SK-N-SH (cell line): ENCODE measurements at regions not wholly inside any gene's neighbourhood (a gene's known extent, or its start where the extent isn't known, plus 50 kb on each side); places are given as distances from the start of the nearest gene placed in this dataset.
A peak's percentile ranks its signal among the peaks of the same experiment; 100 is the strongest.

ENCODE experiments used
- CTCF ChIA-PET: fragments of 300-600, 350-600 bp; formaldehyde crosslinking; extraction: SDS; loops from one replicate; lab custom pipeline; 2021; lab: Yijun Ruan, JAX
- POLR2A ChIA-PET: fragments of 350-600 bp; sonication (Branson Sonifier 250); formaldehyde crosslinking; extraction: SDS; loops from one replicate; lab custom pipeline; 2020; ENCODE audit warnings: antibody characterized with exemption, inconsistent platforms; lab: Yijun Ruan, JAX
- DNase-seq: peaks from one replicate; pipeline ENCODE4 v3.0.0; 2012
- H2AFZ ChIP-seq: fragments of 200-600 bp; sonication (generic); 2 replicates; pipeline ENCODE4 v1.8.1; 2016; ENCODE audit warnings: antibody characterized with exemption, mild to moderate bottlenecking, low read depth
- H3F3A ChIP-seq: fragments of 200-600 bp; sonication (generic); replicated peaks from 2 replicates; pipeline ENCODE3; 2016; ENCODE audit warnings: antibody characterized with exemption, mild to moderate bottlenecking; ENCODE audit not compliant: insufficient read depth
- H3K27ac ChIP-seq, 2 experiments: fragments of 200-500 bp in 1 of 2; fragments of 200-600 bp in 1 of 2; sonication (Bioruptor generic) in 1 of 2; sonication (generic), shearing (Covaris generic) in 1 of 2; 2 replicates each; pipeline versions ENCODE4 v1.5.1 to v1.6.1; 2014 to 2016; ENCODE audit warnings: low read depth in 2 of 2, inconsistent platforms in 1 of 2, low read length in 1 of 2, mild to moderate bottlenecking in 1 of 2, mixed read lengths in 1 of 2
- H3K27me3 ChIP-seq: fragments of 200-600 bp; sonication (generic), shearing (Covaris generic); 2 replicates; pipeline ENCODE4 v1.6.1; 2016; ENCODE audit warnings: mixed run types; ENCODE audit not compliant: insufficient read depth
- H3K36me3 ChIP-seq, 2 experiments: fragments of 200-500 bp in 1 of 2; fragments of 200-600 bp in 1 of 2; sonication (Bioruptor generic) in 1 of 2; sonication (generic) in 1 of 2; replicated peaks in 1 of 2; 2 replicates each; pipeline versions ENCODE3 to v1.5.1; 2014 to 2016; ENCODE audit warnings: low read length in 1 of 2, mild to moderate bottlenecking in 1 of 2; ENCODE audit not compliant: insufficient read depth in 2 of 2, control insufficient read depth in 1 of 2
- H3K4me1 ChIP-seq, 2 experiments: fragments of 200-500 bp in 1 of 2; fragments of 200-600 bp in 1 of 2; sonication (Bioruptor generic) in 1 of 2; sonication (generic), shearing (Covaris generic) in 1 of 2; 2 replicates each; pipeline versions ENCODE4 v1.5.1 to v1.6.1; 2014 to 2016; ENCODE audit warnings: low read depth in 1 of 2, low read length in 1 of 2, mixed run types in 1 of 2; ENCODE audit not compliant: insufficient read depth in 2 of 2, control insufficient read depth in 1 of 2
- H3K4me2 ChIP-seq: fragments of 200-600 bp; sonication (generic), shearing (Covaris generic); 2 replicates; pipeline ENCODE4 v1.6.1; 2017; ENCODE audit warnings: mixed run types
- H3K4me3 ChIP-seq, 2 experiments: fragments of 200-500 bp in 1 of 2; fragments of 200-600 bp in 1 of 2; sonication (Bioruptor generic) in 1 of 2; sonication (generic), shearing (Covaris generic) in 1 of 2; 2 replicates each; pipeline versions ENCODE4 v1.5.1 to v1.8.1; 2014 to 2016; ENCODE audit warnings: low read depth in 2 of 2, inconsistent platforms in 1 of 2, low read length in 1 of 2, mild to moderate bottlenecking in 1 of 2, mixed read lengths in 1 of 2, moderate library complexity in 1 of 2
- H3K79me2 ChIP-seq: fragments of 200-600 bp; sonication (generic); 2 replicates; pipeline ENCODE4 v1.8.1; 2017; ENCODE audit warnings: mild to moderate bottlenecking; ENCODE audit not compliant: insufficient read depth
- H3K9ac ChIP-seq: fragments of 200-600 bp; sonication (generic); 2 replicates; pipeline ENCODE4 v1.6.1; 2017; ENCODE audit warnings: mixed run types
- H3K9me2 ChIP-seq: fragments of 200-600 bp; sonication (generic); 2 replicates; pipeline ENCODE4 v1.6.1; 2017; ENCODE audit warnings: mixed run types
- H3K9me3 ChIP-seq: fragments of 200-600 bp; sonication (generic); 2 replicates; pipeline ENCODE4 v1.6.1; 2017; ENCODE audit warnings: mixed run types, mild to moderate bottlenecking, moderate library complexity
- H4K20me1 ChIP-seq: fragments of 200-600 bp; sonication (generic); 2 replicates; pipeline ENCODE4 v1.6.1; 2017; ENCODE audit warnings: mild to moderate bottlenecking, mixed run types; ENCODE audit not compliant: insufficient read depth
- ELF1 ChIP-seq: IDR thresholded peaks from 2 replicates; pipeline ENCODE4 v1.4.0; 2012
- EP300 ChIP-seq, 2 experiments: IDR thresholded peaks; 2 replicates each; pipeline versions ENCODE4 v1.4.0 to v1.6.1; 2012; ENCODE audit warnings: borderline replicate concordance in 1 of 2, low read depth in 1 of 2, low read length in 1 of 2
- EZH2phosphoT487 ChIP-seq: fragments of 200-600 bp; sonication (generic); IDR thresholded peaks from 2 replicates; pipeline ENCODE4 v1.6.1; 2017; ENCODE audit warnings: low read depth, mixed run types, mild to moderate bottlenecking, antibody characterized with exemption, moderate library complexity, borderline replicate concordance
- FOSL2 ChIP-seq: IDR thresholded peaks from 2 replicates; pipeline ENCODE4 v1.4.0; 2012; ENCODE audit warnings: low read depth, mild to moderate bottlenecking, moderate library complexity, borderline replicate concordance
- FOXM1 ChIP-seq: IDR thresholded peaks from 2 replicates; pipeline ENCODE4 v1.4.0; 2012; ENCODE audit warnings: low read depth, mild to moderate bottlenecking
- JUND ChIP-seq: IDR thresholded peaks from 2 replicates; pipeline ENCODE4 v1.4.0; 2012
- MXI1 ChIP-seq: IDR thresholded peaks from 2 replicates; pipeline ENCODE4 v1.6.1; 2012; ENCODE audit warnings: mild to moderate bottlenecking, low read depth, low read length, improper control_type of control experiment
- NFIC ChIP-seq: IDR thresholded peaks from 2 replicates; pipeline ENCODE4 v1.4.0; 2012; ENCODE audit warnings: borderline replicate concordance
- PBX3 ChIP-seq: IDR thresholded peaks from 2 replicates; pipeline ENCODE4; 2012
- RAD21 ChIP-seq: IDR thresholded peaks from 2 replicates; pipeline ENCODE4 v1.6.1; 2012; ENCODE audit warnings: mild to moderate bottlenecking, low read length
- RCOR1 ChIP-seq: fragments of 150-350 bp; IDR thresholded peaks from 2 replicates; pipeline ENCODE4 v1.6.1; 2017; ENCODE audit warnings: antibody characterized with exemption, low read length
- RFX5 ChIP-seq: IDR thresholded peaks from 2 replicates; pipeline ENCODE4 v1.6.1; 2012; ENCODE audit warnings: mild to moderate bottlenecking, improper control_type of control experiment, low read length
- RXRA ChIP-seq: IDR thresholded peaks from 2 replicates; pipeline ENCODE4 v1.4.0; 2012; ENCODE audit warnings: low read depth, mild to moderate bottlenecking, borderline replicate concordance
- SMC3 ChIP-seq: IDR thresholded peaks from 2 replicates; pipeline ENCODE4 v1.6.1; 2012; ENCODE audit warnings: low read depth, low read length, improper control_type of control experiment
- TCF12 ChIP-seq: IDR thresholded peaks from 2 replicates; pipeline ENCODE4 v1.4.0; 2012
- USF1 ChIP-seq: IDR thresholded peaks from 2 replicates; pipeline ENCODE4 v1.4.0; 2012; ENCODE audit warnings: low read depth, borderline replicate concordance
- ZBTB33 ChIP-seq: IDR thresholded peaks from 2 replicates; pipeline ENCODE4 v1.4.0; 2012; ENCODE audit warnings: low read depth, borderline replicate concordance
- WGBS: methylation state at CpG from one replicate; pipeline ENCODE4 v1.1.6; 2017; ENCODE audit warnings: low lambda C conversion rate; 5-methylcytosine and 5-hydroxymethylcytosine counted together
- TF ChIP-seq, protein P1 (sequence below): IDR thresholded peaks from 2 replicates; pipeline ENCODE4 v1.6.1; 2012; ENCODE audit warnings: mild to moderate bottlenecking, low read depth, low read length, moderate library complexity
- TF ChIP-seq, protein P2 (sequence below): fragments of 150-350 bp; IDR thresholded peaks from 2 replicates; pipeline ENCODE4 v1.6.1; 2016; ENCODE audit warnings: mild to moderate bottlenecking, low read depth, low read length

DNA sequence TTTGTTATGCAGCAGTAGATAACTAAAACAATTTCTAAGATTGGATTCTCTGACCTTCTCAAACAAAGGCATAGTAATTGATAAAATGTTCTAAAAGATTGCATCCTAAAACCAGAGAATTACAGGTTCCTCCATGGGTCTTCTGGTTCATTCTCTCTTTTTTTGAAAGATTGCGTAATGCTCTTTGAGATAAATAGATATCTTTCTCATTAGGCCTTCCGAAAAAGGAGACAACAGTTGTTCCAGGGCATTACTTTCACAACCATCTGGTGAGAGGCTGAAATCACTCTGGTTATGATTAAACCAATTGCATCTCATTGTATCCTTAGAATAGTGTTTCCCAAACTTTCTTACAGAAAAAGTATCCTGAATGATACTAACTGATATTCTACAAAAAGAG lies 174.7 kb upstream of the NREP start:
- no peaks in the 10 kb centered on the region for H3K9me3 ChIP-seq
- H3K9me2 ChIP-seq, result no peaks in the 10 kb centered on the region
- no peaks in the 10 kb centered on the region for H3K36me3 ChIP-seq
- H3K4me1 ChIP-seq, result peaks cover 0 to 44% of the 10 kb centered on the region in 2 experiments
- TF ChIP-seq EP300 (IDR thresholded peaks at IDR 0.05; ENCODE audit: borderline replicate concordance in 1 of 2, low read depth in 1 of 2, low read length in 1 of 2) (no peak), MXI1 (no peak), RFX5 (no peak)
- TF ChIP-seq, protein P1, sequence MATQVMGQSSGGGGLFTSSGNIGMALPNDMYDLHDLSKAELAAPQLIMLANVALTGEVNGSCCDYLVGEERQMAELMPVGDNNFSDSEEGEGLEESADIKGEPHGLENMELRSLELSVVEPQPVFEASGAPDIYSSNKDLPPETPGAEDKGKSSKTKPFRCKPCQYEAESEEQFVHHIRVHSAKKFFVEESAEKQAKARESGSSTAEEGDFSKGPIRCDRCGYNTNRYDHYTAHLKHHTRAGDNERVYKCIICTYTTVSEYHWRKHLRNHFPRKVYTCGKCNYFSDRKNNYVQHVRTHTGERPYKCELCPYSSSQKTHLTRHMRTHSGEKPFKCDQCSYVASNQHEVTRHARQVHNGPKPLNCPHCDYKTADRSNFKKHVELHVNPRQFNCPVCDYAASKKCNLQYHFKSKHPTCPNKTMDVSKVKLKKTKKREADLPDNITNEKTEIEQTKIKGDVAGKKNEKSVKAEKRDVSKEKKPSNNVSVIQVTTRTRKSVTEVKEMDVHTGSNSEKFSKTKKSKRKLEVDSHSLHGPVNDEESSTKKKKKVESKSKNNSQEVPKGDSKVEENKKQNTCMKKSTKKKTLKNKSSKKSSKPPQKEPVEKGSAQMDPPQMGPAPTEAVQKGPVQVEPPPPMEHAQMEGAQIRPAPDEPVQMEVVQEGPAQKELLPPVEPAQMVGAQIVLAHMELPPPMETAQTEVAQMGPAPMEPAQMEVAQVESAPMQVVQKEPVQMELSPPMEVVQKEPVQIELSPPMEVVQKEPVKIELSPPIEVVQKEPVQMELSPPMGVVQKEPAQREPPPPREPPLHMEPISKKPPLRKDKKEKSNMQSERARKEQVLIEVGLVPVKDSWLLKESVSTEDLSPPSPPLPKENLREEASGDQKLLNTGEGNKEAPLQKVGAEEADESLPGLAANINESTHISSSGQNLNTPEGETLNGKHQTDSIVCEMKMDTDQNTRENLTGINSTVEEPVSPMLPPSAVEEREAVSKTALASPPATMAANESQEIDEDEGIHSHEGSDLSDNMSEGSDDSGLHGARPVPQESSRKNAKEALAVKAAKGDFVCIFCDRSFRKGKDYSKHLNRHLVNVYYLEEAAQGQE, result no peak
- H3K9ac ChIP-seq, result peak overlapping the region; percentile 64; the same call in 1 of the 2 replicates
- no peaks in the 10 kb centered on the region for H3K79me2 ChIP-seq
- peak overlapping the region; percentile 8; the same call in 1 of the 2 replicates for H3K4me2 ChIP-seq
- whole genome bisulfite sequencing, result 84% methylated on average over 2 of the region's 2 CpGs
- no peaks in the 10 kb centered on the region for H4K20me1 ChIP-seq
- ChIA-PET CTCF (no interaction called here), POLR2A (no interaction called here)
- no peak for DNase-seq
- H2AFZ ChIP-seq, result no peak overlapping the region
- H3K27me3 ChIP-seq, result no peaks in the 10 kb centered on the region
- H3F3A ChIP-seq, result peaks cover 55% of the 10 kb centered on the region
- peak overlapping the region; percentile 87 to 99 for H3K27ac ChIP-seq
- H3K4me3 ChIP-seq, result no peak overlapping the region

DNA sequence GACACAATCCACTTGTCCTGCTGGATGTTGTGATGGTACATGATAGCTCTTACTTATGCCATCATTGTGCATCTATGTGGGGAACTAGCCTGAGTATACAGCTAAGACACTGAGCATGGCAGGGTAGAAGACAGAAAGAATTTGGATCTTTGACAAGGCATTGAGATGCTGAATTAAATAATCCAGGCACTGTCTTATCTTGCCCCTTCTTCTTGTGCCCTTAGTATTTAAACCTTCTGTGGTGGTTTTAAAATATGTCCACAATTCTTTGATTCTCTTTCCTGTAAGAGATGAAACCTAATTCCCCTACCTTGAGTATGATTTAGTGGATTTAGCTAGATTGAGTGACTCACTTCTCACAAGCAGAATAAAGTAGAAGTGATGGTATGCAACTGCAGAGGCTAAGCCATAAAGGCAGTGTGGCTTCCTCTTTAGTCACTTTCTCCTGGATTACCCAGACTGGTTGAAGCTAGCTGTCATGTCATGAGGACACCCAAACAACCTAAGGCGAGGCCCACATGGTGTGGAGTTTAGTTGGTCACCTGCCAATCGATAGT lies 174.0 kb upstream of the NREP start:
- Histone ChIP-seq H3K4me1 (peaks cover 0 to 44% of the 10 kb centered on the region in 2 experiments), H2AFZ (no peak overlapping the region), H3K9me3 (no peaks in the 10 kb centered on the region), H3K36me3 (no peaks in the 10 kb centered on the region), H3K4me2 (no peak overlapping the region; the same call in 1 of the 2 replicates), H3K9ac (peak overlapping the region; percentile 64; the same call in 1 of the 2 replicates), H3K27me3 (no peaks in the 10 kb centered on the region), H3K9me2 (no peaks in the 10 kb centered on the region), H3F3A (peaks cover 55% of the 10 kb centered on the region), H3K27ac (peak overlapping the region; percentile 87 to 99), H3K4me3 (no peak overlapping the region), H4K20me1 (no peaks in the 10 kb centered on the region), H3K79me2 (no peaks in the 10 kb centered on the region)
- whole genome bisulfite sequencing, result 41% methylated on average over 2 of the region's 2 CpGs
- POLR2A ChIA-PET, result no interaction called here
- CTCF ChIA-PET, result no interaction called here
- DNase-seq, result no peak
- TF ChIP-seq FOSL2 (peak; percentile 88), TCF12 (peak; percentile 92), USF1 (no peak), EZH2phosphoT487 (no peak), ZBTB33 (no peak), JUND (peak; percentile 81), EP300 (IDR thresholded peaks at IDR 0.05; ENCODE audit: borderline replicate concordance in 1 of 2, low read depth in 1 of 2, low read length in 1 of 2) (peak; percentile 56 to 78), MXI1 (no peak), NFIC (peak; percentile 69), PBX3 (peak; percentile 91), RAD21 (no peak), SMC3 (no peak), ELF1 (no peak), RCOR1 (no peak), FOXM1 (peak; percentile 70; the same call in 1 of the 2 replicates), RXRA (peak; percentile 67)
- TF ChIP-seq, protein P2, sequence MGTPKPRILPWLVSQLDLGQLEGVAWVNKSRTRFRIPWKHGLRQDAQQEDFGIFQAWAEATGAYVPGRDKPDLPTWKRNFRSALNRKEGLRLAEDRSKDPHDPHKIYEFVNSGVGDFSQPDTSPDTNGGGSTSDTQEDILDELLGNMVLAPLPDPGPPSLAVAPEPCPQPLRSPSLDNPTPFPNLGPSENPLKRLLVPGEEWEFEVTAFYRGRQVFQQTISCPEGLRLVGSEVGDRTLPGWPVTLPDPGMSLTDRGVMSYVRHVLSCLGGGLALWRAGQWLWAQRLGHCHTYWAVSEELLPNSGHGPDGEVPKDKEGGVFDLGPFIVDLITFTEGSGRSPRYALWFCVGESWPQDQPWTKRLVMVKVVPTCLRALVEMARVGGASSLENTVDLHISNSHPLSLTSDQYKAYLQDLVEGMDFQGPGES, result no peak
